ENCODE measurements at regions not wholly inside any gene's neighbourhood (a gene's known extent, or its start where the extent isn't known, plus 50 kb on each side); places are given as distances from the start of the nearest gene placed in this dataset.

DNA sequence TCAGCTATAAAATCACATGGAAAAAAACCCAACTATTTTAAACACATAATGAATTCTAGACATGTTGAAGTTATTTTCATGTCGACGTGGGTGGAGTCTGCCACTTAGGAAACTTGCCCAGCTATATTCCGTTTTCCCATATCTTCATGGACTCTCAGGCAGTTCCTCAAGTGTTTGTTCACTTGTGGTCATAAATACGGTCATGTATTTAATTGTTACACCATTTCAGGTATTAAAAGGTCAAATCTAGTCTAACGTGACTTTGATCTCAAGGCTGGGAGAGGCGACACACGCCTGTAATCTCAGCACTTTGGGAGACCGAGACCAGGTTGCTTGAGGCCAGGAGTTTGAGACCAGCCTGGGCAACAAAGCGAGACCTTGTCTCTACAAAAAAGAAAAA is 346.9 kb downstream of the PBX1 start:
- no TSS peak for BruUV-seq (replicated peaks)
- no peaks in the 10 kb centered on the region for H3K79me2 ChIP-seq (ENCODE audit: insufficient read depth, low read length)
- in situ Hi-C loops (cut with HindIII; ENCODE audit: extremely low pct_ligation_motif_present, low pct_unique_long_range_greater_than_20kb) (no loop called here), intact Hi-C loops (cut with micrococcal nuclease; ENCODE audit: unreplicated experiment) (no loop called here)
- FAIRE-seq (no peak), DNase-seq (ENCODE audit: low spot score) (no peak), ATAC-seq (no peak)
- H3K9me3 ChIP-seq (ENCODE audit: low read length): no peaks in the 10 kb centered on the region
- no peak overlapping the region for H3K4me3 ChIP-seq (replicated peaks in 1 of 3; ENCODE audit: insufficient read depth in 1 of 3, low read depth in 2 of 3, low read length in 3 of 3)
- no peak overlapping the region for H3K27ac ChIP-seq (ENCODE audit: extremely low read length, insufficient read depth, low read length)
- no peak overlapping the region for H3K4me2 ChIP-seq (ENCODE audit: low read depth, low read length)
- no peaks in the 10 kb centered on the region for H4K20me1 ChIP-seq (ENCODE audit: insufficient read depth, low read length)
- ChIA-PET POLR2A (no interaction called here), CTCF (ENCODE audit: low intra/inter-chr PET ratio, low total read pairs) (no interaction called here)
- no peak overlapping the region for H3K9ac ChIP-seq (ENCODE audit: insufficient read depth, low read depth, low read length)
- H3K4me1 ChIP-seq (ENCODE audit: insufficient read depth, low read length): no peaks in the 10 kb centered on the region
- H2AFZ ChIP-seq (ENCODE audit: low read length): no peak overlapping the region
- H3K27me3 ChIP-seq (ENCODE audit: control insufficient read depth in 1 of 2, insufficient read depth in 2 of 2, low read length in 2 of 2): no peaks in the 10 kb centered on the region
- WGBS (ENCODE audit: low lambda C conversion rate): 4% methylated on average over 9 of the region's 9 CpGs
- TF ChIP-seq, protein P1, sequence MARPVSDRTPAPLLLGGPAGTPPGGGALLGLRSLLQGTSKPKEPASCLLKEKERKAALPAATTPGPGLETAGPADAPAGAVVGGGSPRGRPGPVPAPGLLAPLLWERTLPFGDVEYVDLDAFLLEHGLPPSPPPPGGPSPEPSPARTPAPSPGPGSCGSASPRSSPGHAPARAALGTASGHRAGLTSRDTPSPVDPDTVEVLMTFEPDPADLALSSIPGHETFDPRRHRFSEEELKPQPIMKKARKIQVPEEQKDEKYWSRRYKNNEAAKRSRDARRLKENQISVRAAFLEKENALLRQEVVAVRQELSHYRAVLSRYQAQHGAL (CRISPR knock-in tag; IDR thresholded peaks at IDR 0.05; ENCODE audit: not compliant biosample characterization): no peak
- TF ChIP-seq ZSCAN9 (CRISPR knock-in tag; IDR thresholded peaks at IDR 0.05; ENCODE audit: borderline replicate concordance) (no peak), ZNF225 (CRISPR knock-in tag; IDR thresholded peaks at IDR 0.05) (no peak), ZNF644 (CRISPR knock-in tag; IDR thresholded peaks at IDR 0.05; ENCODE audit: low read depth) (no peak), NFYB (CRISPR knock-in tag; IDR thresholded peaks at IDR 0.05) (no peak), ZNF691 (CRISPR knock-in tag; IDR thresholded peaks at IDR 0.05; ENCODE audit: borderline replicate concordance, low read depth) (no peak), SP2 (CRISPR knock-in tag; IDR thresholded peaks at IDR 0.05) (no peak), ZNF569 (CRISPR knock-in tag; IDR thresholded peaks at IDR 0.05; ENCODE audit: borderline replicate concordance) (no peak), ZNF552 (CRISPR knock-in tag; IDR thresholded peaks at IDR 0.05; ENCODE audit: borderline replicate concordance) (no peak), WIZ (CRISPR knock-in tag; IDR thresholded peaks at IDR 0.05) (no peak)
- TF ChIP-seq, protein P2, sequence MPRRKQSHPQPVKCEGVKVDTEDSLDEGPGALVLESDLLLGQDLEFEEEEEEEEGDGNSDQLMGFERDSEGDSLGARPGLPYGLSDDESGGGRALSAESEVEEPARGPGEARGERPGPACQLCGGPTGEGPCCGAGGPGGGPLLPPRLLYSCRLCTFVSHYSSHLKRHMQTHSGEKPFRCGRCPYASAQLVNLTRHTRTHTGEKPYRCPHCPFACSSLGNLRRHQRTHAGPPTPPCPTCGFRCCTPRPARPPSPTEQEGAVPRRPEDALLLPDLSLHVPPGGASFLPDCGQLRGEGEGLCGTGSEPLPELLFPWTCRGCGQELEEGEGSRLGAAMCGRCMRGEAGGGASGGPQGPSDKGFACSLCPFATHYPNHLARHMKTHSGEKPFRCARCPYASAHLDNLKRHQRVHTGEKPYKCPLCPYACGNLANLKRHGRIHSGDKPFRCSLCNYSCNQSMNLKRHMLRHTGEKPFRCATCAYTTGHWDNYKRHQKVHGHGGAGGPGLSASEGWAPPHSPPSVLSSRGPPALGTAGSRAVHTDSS (CRISPR knock-in tag; conservative IDR thresholded peaks at IDR 0.05): no peak
- H3K36me3 ChIP-seq (replicated peaks in 1 of 2; ENCODE audit: control insufficient read depth in 1 of 2, insufficient read depth in 2 of 2, low read length in 2 of 2): no peaks in the 10 kb centered on the region
